Tibial nerve (tissue), 3 donors: ENCODE measurements at regions not wholly inside any gene's neighbourhood (a gene's known extent, or its start where the extent isn't known, plus 50 kb on each side); places are given as distances from the start of the nearest gene placed in this dataset.

ENCODE experiments used
- CTCF ChIP-seq, 5 experiments: fragments of 200-600 bp in 3 of 5; fragments of 450-650 bp in 2 of 5; sonication (generic) in 3 of 5; IDR thresholded peaks; one replicate each; pipeline ENCODE4 v1.5.1; 2016 to 2019; ENCODE audit warnings: antibody characterized with exemption in 5 of 5, mild to moderate bottlenecking in 3 of 5, moderate library complexity in 2 of 5
- POLR2A ChIP-seq, 2 donors: fragments of 450-650 bp; IDR thresholded peaks; one replicate each; pipeline ENCODE4 v1.6.1; 2017; ENCODE audit warnings: antibody characterized with exemption in 2 of 2, mild to moderate bottlenecking in 2 of 2, moderate library complexity in 2 of 2

- TF ChIP-seq POLR2A (IDR thresholded peaks at IDR 0.05) = no peak
- TF ChIP-seq CTCF (IDR thresholded peaks at IDR 0.05) = no peak
Observed at GRCh38 chr18:60831971-60832370, 459.4 kb upstream of the MC4R start.
